Progenitor cell of endocrine pancreas (in vitro differentiated cells): ENCODE measurements at regions not wholly inside any gene's neighbourhood (a gene's known extent, or its start where the extent isn't known, plus 50 kb on each side); places are given as distances from the start of the nearest gene placed in this dataset.

ENCODE experiments used
- DNase-seq: peaks from one replicate; pipeline ENCODE4 v3.0.0; 2021; ENCODE audit warnings: low spot score; ENCODE audit not compliant: unreplicated experiment
- H3K27ac Mint-ChIP-seq: 2 replicates; pipeline ENCODE4 v1.8.0; 2021; ENCODE audit warnings: mild to moderate bottlenecking, moderate library complexity, mixed read lengths
- H3K27me3 Mint-ChIP-seq: 2 replicates; pipeline ENCODE4 v1.8.0; 2021; ENCODE audit warnings: mixed read lengths
- H3K36me3 Mint-ChIP-seq: 2 replicates; pipeline ENCODE4 v1.8.0; 2022; ENCODE audit warnings: mixed read lengths; ENCODE audit not compliant: insufficient read depth
- H3K4me1 Mint-ChIP-seq: 2 replicates; pipeline ENCODE4 v1.8.0; 2021; ENCODE audit warnings: low read depth, mixed read lengths
- H3K4me3 Mint-ChIP-seq: 2 replicates; pipeline ENCODE4 v1.8.0; 2021; ENCODE audit warnings: low read depth, mild to moderate bottlenecking, moderate library complexity, mixed read lengths
- H3K9me3 Mint-ChIP-seq: 2 replicates; pipeline ENCODE4 v1.8.0; 2021; ENCODE audit warnings: low read depth, mixed read lengths
- CTCF ChIP-seq: fragments of 200-600 bp; sonication (generic); IDR thresholded peaks from one replicate; pipeline ENCODE4 v1.5.0; 2021; ENCODE audit warnings: antibody characterized with exemption, mild to moderate bottlenecking; ENCODE audit not compliant: unreplicated experiment

- Mint-ChIP-seq H3K4me3 (no peak overlapping the region), H3K4me1 (peaks cover 6% of the 10 kb centered on the region), H3K9me3 (no peaks in the 10 kb centered on the region), H3K27me3 (no peaks in the 10 kb centered on the region), H3K27ac (no peak overlapping the region), H3K36me3 (peaks cover 1% of the 10 kb centered on the region)
- TF ChIP-seq CTCF: no peak
- DNase-seq: no peak
These were observed 481.0 kb upstream of the TNP1 start for GRCh38 chr2:217340899-217341298.

DNA sequence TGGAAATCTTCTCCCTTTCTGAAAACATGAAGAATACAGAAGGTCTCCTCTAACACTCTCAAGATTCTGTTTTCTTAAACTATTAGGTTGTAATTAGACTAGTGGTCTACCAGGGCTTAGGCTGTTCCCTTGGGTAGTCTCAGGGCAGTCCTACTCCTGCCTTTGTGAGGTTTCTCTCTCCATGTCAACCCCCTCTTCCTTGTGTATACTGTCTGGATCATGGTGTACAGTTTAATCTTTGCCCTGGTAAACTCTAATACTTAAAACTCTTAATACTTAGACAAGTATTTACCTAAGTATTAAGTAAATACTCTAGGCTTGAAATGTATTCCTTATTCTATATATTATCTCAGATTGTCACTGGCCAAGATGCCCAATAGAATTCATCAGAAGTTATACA is 480.3 kb upstream of the TNP1 start:
- no peak for DNase-seq
- H3K27me3 Mint-ChIP-seq: no peaks in the 10 kb centered on the region
- H3K36me3 Mint-ChIP-seq: peaks cover under 1% of the 10 kb centered on the region
- H3K4me3 Mint-ChIP-seq: no peak overlapping the region
- no peaks in the 10 kb centered on the region for H3K9me3 Mint-ChIP-seq
- H3K27ac Mint-ChIP-seq: no peak overlapping the region
- peaks cover 8% of the 10 kb centered on the region for H3K4me1 Mint-ChIP-seq
- no peak for TF ChIP-seq CTCF

GRCh38 chr2:217339753-217340152 is 479.9 kb upstream of the TNP1 start:
- H3K27me3 Mint-ChIP-seq: no peaks in the 10 kb centered on the region
- no peak overlapping the region for H3K4me3 Mint-ChIP-seq
- TF ChIP-seq CTCF: no peak
- H3K27ac Mint-ChIP-seq: no peak overlapping the region
- H3K9me3 Mint-ChIP-seq: no peaks in the 10 kb centered on the region
- DNase-seq: no peak
- H3K36me3 Mint-ChIP-seq: no peaks in the 10 kb centered on the region
- H3K4me1 Mint-ChIP-seq: peaks cover 9% of the 10 kb centered on the region

- TF ChIP-seq CTCF: no peak
- Mint-ChIP-seq H3K27me3 (no peaks in the 10 kb centered on the region), H3K4me3 (no peak overlapping the region), H3K27ac (no peak overlapping the region), H3K36me3 (no peaks in the 10 kb centered on the region), H3K4me1 (peaks cover 13% of the 10 kb centered on the region), H3K9me3 (no peaks in the 10 kb centered on the region)
- DNase-seq: no peak
These were observed 478.5 kb upstream of the TNP1 start for GRCh38 chr2:217338306-217338916.

DNA sequence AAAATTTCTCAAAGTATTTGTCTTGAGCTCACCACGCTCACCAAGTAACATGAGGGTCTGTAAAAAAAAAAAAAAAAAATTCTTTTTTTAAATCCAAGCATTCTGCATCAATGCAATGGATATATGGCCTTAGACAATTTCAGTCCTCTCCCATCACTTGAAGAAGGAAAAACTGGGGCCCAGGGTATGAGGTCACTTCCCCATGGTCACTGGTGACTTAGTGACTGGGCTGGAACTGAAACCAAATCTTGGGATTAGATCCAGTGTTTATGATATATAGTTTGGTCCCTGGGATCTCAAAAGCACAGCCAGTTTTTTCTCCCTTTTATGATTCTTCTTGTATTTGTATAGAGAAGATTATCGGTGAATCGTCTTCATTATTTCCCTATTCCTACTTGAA is 477.9 kb upstream of the TNP1 start:
- no peak overlapping the region for H3K27ac Mint-ChIP-seq
- no peaks in the 10 kb centered on the region for H3K27me3 Mint-ChIP-seq
- peaks cover 20% of the 10 kb centered on the region for H3K4me1 Mint-ChIP-seq
- no peak for DNase-seq
- TF ChIP-seq CTCF: no peak
- no peaks in the 10 kb centered on the region for H3K36me3 Mint-ChIP-seq
- H3K4me3 Mint-ChIP-seq: no peak overlapping the region
- no peaks in the 10 kb centered on the region for H3K9me3 Mint-ChIP-seq
